SK-N-SH treated with all-trans-retinoic acid at 6 μM for 48 hours (cell line): ENCODE measurements at regions not wholly inside any gene's neighbourhood (a gene's known extent, or its start where the extent isn't known, plus 50 kb on each side); places are given as distances from the start of the nearest gene placed in this dataset.

Experiments used
- ATAC-seq: fragments of 200-7000 bp; cut with Tn5 transposase; 3 replicates; pipeline ENCODE4 v1.9.1; 2020; ENCODE audit warnings: mild to moderate bottlenecking, moderate library complexity
- ARNTL ChIP-seq: fragments of 450-650 bp; formaldehyde crosslinking; IDR thresholded peaks from 2 replicates; pipeline ENCODE4 v1.5.0; 2020; ENCODE audit warnings: low read depth, mild to moderate bottlenecking, moderate library complexity, borderline replicate concordance
- BACH2 ChIP-seq: fragments of 250-450 bp; sonication (Bioruptor Pico); IDR thresholded peaks from 2 replicates; pipeline ENCODE4 v1.9.0; 2021; ENCODE audit warnings: mild to moderate bottlenecking, borderline replicate concordance
- CSDC2 ChIP-seq: fragments of 250-450 bp; sonication (Bioruptor Pico); IDR thresholded peaks from 2 replicates; pipeline ENCODE4 v1.5.0; 2020; ENCODE audit warnings: mild to moderate bottlenecking, moderate library complexity
- ESRRG ChIP-seq: fragments of 250-450 bp; sonication (Bioruptor Pico); IDR thresholded peaks from 2 replicates; pipeline ENCODE4 v1.6.1; 2021; ENCODE audit warnings: mild to moderate bottlenecking
- GLIS3 ChIP-seq: fragments of 250-450 bp; sonication (Bioruptor Pico); IDR thresholded peaks from 2 replicates; pipeline ENCODE4 v1.5.0; 2020; ENCODE audit warnings: mild to moderate bottlenecking, moderate library complexity
- ISL1 ChIP-seq: fragments of 250-450 bp; sonication (Bioruptor Pico); IDR thresholded peaks from 2 replicates; pipeline ENCODE4 v2.1.2; 2022; ENCODE audit warnings: mild to moderate bottlenecking, moderate library complexity
- OSR1 ChIP-seq: fragments of 250-450 bp; sonication (Bioruptor Pico); IDR thresholded peaks from 2 replicates; pipeline ENCODE4 v1.8.0; 2022; ENCODE audit warnings: moderate library complexity, mild to moderate bottlenecking, inconsistent platforms
- PPARA ChIP-seq: fragments of 250-450 bp; sonication (Bioruptor Pico); IDR thresholded peaks from 2 replicates; pipeline ENCODE4 v1.5.0; 2020; ENCODE audit warnings: mild to moderate bottlenecking, borderline replicate concordance
- RARB ChIP-seq: fragments of 250-450 bp; sonication (Bioruptor Pico); IDR thresholded peaks from 2 replicates; pipeline ENCODE4 v1.8.0; 2021; ENCODE audit warnings: mild to moderate bottlenecking, moderate library complexity
- SNAI2 ChIP-seq: fragments of 250-450 bp; sonication (Bioruptor Pico); IDR thresholded peaks from 2 replicates; pipeline ENCODE4 v1.5.0; 2020; ENCODE audit warnings: mild to moderate bottlenecking, moderate library complexity
- TCF4 ChIP-seq: fragments of 250-450 bp; sonication (Bioruptor Pico); IDR thresholded peaks from 2 replicates; pipeline ENCODE4 v1.8.0; 2021; ENCODE audit warnings: mild to moderate bottlenecking, moderate library complexity, borderline replicate concordance
- TOX ChIP-seq: fragments of 250-450 bp; sonication (Bioruptor Pico); IDR thresholded peaks from 2 replicates; pipeline ENCODE4 v1.8.0; 2021; ENCODE audit warnings: mild to moderate bottlenecking, moderate library complexity, borderline replicate concordance
- ZC3H10 ChIP-seq: fragments of 250-450 bp; sonication (Bioruptor Pico); IDR thresholded peaks from 2 replicates; pipeline ENCODE4 v1.5.1; 2021; ENCODE audit warnings: mild to moderate bottlenecking, moderate library complexity
- ZFP3 ChIP-seq: fragments of 250-450 bp; sonication (Bioruptor Pico); IDR thresholded peaks from 2 replicates; pipeline ENCODE4 v1.5.0; 2020; ENCODE audit warnings: mild to moderate bottlenecking, moderate library complexity
- ZFP30 ChIP-seq: fragments of 450-650 bp; formaldehyde crosslinking; IDR thresholded peaks from 2 replicates; pipeline ENCODE4 v1.5.0; 2022; ENCODE audit warnings: mild to moderate bottlenecking, moderate library complexity
- ZNF565 ChIP-seq: fragments of 450-650 bp; formaldehyde crosslinking; conservative IDR thresholded peaks from 2 replicates; pipeline ENCODE4 v1.5.0; 2020; ENCODE audit warnings: low read depth, mild to moderate bottlenecking, moderate library complexity
- ZNF70 ChIP-seq: fragments of 450-650 bp; formaldehyde crosslinking; IDR thresholded peaks from 2 replicates; pipeline ENCODE4 v1.5.0; 2020; ENCODE audit warnings: mild to moderate bottlenecking, moderate library complexity
- ZNF8 ChIP-seq: fragments of 450-650 bp; formaldehyde crosslinking; IDR thresholded peaks from 2 replicates; pipeline ENCODE4 v1.5.0; 2020; ENCODE audit warnings: mild to moderate bottlenecking, moderate library complexity
- TF ChIP-seq, protein P1 (sequence below): fragments of 250-450 bp; sonication (Bioruptor Pico); IDR thresholded peaks from 2 replicates; pipeline ENCODE4 v1.8.0; 2020; ENCODE audit warnings: mild to moderate bottlenecking, moderate library complexity, borderline replicate concordance
- TF ChIP-seq, protein P2 (sequence below): fragments of 250-450 bp; sonication (Bioruptor Pico); IDR thresholded peaks from 2 replicates; pipeline ENCODE4 v1.5.1; 2020; ENCODE audit warnings: low read depth, mild to moderate bottlenecking, moderate library complexity
- TF ChIP-seq, protein P3 (sequence below): fragments of 250-450 bp; sonication (Bioruptor Pico); IDR thresholded peaks from 2 replicates; pipeline ENCODE4 v1.5.0; 2020; ENCODE audit warnings: mild to moderate bottlenecking, moderate library complexity
- TF ChIP-seq, protein P4 (sequence below): fragments of 250-450 bp; sonication (Bioruptor Pico); IDR thresholded peaks from 2 replicates; pipeline ENCODE4 v1.8.0; 2021; ENCODE audit warnings: low read depth, mild to moderate bottlenecking, moderate library complexity, borderline replicate concordance
- TF ChIP-seq, protein P5 (sequence below): fragments of 250-450 bp; sonication (Bioruptor Pico); IDR thresholded peaks from 2 replicates; pipeline ENCODE4 v1.5.1; 2021; ENCODE audit warnings: mild to moderate bottlenecking, moderate library complexity

DNA sequence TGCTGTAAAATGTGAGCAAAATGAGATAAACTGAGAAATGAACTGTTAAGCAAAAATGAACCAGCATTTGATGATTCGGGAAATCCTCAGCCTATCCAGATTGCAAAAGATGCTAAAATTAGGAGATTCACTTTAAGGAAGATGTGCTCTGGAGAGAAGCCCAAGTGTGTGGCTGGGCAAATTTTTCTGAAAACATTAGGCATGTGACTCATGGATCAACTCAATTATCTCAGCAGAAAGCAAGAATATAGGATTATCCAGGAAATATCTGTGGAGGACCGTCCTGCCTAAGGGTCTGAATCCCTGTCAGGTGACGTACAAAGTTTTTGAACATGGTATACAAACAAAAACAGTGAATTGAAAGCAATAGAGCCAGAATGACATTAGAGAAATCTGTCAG lies 1268.3 kb upstream of the TMEFF2 start (continued):
- TF ChIP-seq RARB (CRISPR knock-in tag), result no peak
- TF ChIP-seq, protein P1, sequence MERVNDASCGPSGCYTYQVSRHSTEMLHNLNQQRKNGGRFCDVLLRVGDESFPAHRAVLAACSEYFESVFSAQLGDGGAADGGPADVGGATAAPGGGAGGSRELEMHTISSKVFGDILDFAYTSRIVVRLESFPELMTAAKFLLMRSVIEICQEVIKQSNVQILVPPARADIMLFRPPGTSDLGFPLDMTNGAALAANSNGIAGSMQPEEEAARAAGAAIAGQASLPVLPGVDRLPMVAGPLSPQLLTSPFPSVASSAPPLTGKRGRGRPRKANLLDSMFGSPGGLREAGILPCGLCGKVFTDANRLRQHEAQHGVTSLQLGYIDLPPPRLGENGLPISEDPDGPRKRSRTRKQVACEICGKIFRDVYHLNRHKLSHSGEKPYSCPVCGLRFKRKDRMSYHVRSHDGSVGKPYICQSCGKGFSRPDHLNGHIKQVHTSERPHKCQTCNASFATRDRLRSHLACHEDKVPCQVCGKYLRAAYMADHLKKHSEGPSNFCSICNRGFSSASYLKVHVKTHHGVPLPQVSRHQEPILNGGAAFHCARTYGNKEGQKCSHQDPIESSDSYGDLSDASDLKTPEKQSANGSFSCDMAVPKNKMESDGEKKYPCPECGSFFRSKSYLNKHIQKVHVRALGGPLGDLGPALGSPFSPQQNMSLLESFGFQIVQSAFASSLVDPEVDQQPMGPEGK (CRISPR knock-in tag), result no peak
- no peak for TF ChIP-seq SNAI2 (CRISPR knock-in tag)

DNA sequence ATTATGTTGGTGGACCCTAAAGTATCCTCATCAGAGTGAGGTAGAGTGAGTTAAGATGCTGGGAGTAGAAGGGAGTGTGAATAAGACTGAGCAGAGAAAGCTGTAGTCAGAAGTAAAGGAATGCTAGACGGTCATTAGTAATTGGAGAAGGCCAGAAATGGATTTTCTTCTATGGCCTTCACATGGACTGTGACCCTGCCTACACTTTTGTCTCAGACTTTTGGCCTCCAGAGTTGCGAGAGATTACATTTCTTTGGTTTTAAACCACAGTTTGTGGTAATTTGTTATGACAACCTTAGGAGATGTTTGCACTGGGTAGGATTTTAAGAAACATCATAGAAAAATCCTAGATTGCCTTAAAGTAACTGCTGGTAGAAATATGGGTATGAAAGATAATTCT lies 1267.7 kb upstream of the TMEFF2 start:
- ATAC-seq, result peak; percentile 38; the same call in 2 of the 3 replicates

DNA sequence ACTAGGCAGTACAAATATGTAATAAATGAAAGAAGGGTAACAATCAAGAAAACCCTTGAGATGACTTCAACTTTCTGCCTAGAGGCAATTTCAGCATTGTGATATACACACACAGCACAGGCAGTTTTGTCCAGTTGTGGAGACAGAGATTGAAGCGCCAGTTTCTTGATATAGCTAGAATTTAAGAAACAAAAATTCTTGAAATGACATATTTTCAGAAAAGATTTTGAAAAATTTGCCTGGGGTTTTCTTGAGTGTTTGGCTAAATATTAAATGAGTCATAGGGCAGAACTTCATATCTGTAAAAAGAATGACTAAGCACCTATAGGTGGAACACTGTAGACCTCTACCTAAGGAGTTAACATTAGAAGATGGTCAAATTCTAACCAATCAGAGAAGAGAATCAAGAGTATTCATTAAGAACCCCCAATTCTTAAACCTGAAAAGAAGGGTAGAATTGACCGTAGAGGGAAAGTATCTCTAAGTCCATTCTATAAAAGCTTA lies 1266.8 kb upstream of the TMEFF2 start:
- TF ChIP-seq ZNF70 (no peak), TOX (no peak), ARNTL (CRISPR knock-in tag) (no peak), CSDC2 (no peak)
- TF ChIP-seq, protein P2, sequence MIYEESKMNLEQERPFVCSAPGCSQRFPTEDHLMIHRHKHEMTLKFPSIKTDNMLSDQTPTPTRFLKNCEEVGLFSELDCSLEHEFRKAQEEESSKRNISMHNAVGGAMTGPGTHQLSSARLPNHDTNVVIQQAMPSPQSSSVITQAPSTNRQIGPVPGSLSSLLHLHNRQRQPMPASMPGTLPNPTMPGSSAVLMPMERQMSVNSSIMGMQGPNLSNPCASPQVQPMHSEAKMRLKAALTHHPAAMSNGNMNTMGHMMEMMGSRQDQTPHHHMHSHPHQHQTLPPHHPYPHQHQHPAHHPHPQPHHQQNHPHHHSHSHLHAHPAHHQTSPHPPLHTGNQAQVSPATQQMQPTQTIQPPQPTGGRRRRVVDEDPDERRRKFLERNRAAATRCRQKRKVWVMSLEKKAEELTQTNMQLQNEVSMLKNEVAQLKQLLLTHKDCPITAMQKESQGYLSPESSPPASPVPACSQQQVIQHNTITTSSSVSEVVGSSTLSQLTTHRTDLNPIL, result no peak
- ATAC-seq, result no peak

More for the DNA sequence above, 1267.7 kb upstream of the TMEFF2 start:
- no peak for TF ChIP-seq ZC3H10 (CRISPR knock-in tag)
- no peak for TF ChIP-seq ZFP30 (CRISPR knock-in tag)
- TF ChIP-seq, protein P3, sequence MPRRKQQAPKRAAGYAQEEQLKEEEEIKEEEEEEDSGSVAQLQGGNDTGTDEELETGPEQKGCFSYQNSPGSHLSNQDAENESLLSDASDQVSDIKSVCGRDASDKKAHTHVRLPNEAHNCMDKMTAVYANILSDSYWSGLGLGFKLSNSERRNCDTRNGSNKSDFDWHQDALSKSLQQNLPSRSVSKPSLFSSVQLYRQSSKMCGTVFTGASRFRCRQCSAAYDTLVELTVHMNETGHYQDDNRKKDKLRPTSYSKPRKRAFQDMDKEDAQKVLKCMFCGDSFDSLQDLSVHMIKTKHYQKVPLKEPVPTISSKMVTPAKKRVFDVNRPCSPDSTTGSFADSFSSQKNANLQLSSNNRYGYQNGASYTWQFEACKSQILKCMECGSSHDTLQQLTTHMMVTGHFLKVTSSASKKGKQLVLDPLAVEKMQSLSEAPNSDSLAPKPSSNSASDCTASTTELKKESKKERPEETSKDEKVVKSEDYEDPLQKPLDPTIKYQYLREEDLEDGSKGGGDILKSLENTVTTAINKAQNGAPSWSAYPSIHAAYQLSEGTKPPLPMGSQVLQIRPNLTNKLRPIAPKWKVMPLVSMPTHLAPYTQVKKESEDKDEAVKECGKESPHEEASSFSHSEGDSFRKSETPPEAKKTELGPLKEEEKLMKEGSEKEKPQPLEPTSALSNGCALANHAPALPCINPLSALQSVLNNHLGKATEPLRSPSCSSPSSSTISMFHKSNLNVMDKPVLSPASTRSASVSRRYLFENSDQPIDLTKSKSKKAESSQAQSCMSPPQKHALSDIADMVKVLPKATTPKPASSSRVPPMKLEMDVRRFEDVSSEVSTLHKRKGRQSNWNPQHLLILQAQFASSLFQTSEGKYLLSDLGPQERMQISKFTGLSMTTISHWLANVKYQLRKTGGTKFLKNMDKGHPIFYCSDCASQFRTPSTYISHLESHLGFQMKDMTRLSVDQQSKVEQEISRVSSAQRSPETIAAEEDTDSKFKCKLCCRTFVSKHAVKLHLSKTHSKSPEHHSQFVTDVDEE (CRISPR knock-in tag), result no peak
- TF ChIP-seq ISL1, result no peak
- no peak for TF ChIP-seq RARB (CRISPR knock-in tag)
- no peak for TF ChIP-seq SNAI2 (CRISPR knock-in tag)
- TF ChIP-seq ZNF70, result no peak
- TF ChIP-seq ZNF8, result no peak
- no peak for TF ChIP-seq ZFP3
- TF ChIP-seq BACH2 (CRISPR knock-in tag), result no peak
- TF ChIP-seq GLIS3 (CRISPR knock-in tag), result no peak
- TF ChIP-seq ZNF565, result no peak
- no peak for TF ChIP-seq TCF4 (CRISPR knock-in tag)
- TF ChIP-seq ARNTL (CRISPR knock-in tag), result no peak

DNA sequence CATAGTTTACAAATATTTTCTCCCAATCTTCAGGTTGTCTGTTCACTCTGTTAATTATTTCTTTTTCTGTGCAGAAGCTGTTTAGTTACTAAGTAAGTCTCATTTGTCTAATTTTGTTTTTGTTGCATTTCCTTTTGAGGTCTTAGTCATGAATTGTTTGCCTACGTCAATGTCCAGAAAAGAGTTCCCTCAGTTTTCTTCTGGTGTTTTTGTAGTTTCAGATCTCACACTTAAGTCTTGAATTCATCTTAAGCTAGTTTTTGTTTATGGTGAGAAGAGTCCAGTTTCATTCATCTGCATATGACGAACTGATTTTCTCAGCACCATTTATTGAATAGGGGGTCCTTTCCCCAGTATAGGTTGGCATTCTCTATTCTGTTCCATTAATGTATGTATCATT lies 1252.2 kb upstream of the TMEFF2 start:
- ATAC-seq, result no peak

More for the DNA sequence above, 1252.2 kb upstream of the TMEFF2 start:
- TF ChIP-seq SNAI2 (CRISPR knock-in tag) (no peak), ZFP30 (CRISPR knock-in tag) (no peak), BACH2 (CRISPR knock-in tag) (no peak), ZNF8 (no peak), TCF4 (CRISPR knock-in tag) (no peak), ZFP3 (no peak), ZNF70 (no peak), ARNTL (CRISPR knock-in tag) (no peak), PPARA (CRISPR knock-in tag) (no peak), ESRRG (CRISPR knock-in tag) (no peak), TOX (no peak), OSR1 (CRISPR knock-in tag) (no peak)
- TF ChIP-seq, protein P1 (CRISPR knock-in tag), result no peak
- TF ChIP-seq, protein P4, sequence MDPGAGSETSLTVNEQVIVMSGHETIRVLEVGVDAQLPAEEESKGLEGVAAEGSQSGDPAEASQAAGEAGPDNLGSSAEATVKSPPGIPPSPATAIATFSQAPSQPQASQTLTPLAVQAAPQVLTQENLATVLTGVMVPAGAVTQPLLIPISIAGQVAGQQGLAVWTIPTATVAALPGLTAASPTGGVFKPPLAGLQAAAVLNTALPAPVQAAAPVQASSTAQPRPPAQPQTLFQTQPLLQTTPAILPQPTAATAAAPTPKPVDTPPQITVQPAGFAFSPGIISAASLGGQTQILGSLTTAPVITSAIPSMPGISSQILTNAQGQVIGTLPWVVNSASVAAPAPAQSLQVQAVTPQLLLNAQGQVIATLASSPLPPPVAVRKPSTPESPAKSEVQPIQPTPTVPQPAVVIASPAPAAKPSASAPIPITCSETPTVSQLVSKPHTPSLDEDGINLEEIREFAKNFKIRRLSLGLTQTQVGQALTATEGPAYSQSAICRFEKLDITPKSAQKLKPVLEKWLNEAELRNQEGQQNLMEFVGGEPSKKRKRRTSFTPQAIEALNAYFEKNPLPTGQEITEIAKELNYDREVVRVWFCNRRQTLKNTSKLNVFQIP (CRISPR knock-in tag), result no peak
- TF ChIP-seq, protein P5, sequence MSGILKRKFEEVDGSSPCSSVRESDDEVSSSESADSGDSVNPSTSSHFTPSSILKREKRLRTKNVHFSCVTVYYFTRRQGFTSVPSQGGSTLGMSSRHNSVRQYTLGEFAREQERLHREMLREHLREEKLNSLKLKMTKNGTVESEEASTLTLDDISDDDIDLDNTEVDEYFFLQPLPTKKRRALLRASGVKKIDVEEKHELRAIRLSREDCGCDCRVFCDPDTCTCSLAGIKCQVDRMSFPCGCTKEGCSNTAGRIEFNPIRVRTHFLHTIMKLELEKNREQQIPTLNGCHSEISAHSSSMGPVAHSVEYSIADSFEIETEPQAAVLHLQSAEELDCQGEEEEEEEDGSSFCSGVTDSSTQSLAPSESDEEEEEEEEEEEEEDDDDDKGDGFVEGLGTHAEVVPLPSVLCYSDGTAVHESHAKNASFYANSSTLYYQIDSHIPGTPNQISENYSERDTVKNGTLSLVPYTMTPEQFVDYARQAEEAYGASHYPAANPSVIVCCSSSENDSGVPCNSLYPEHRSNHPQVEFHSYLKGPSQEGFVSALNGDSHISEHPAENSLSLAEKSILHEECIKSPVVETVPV (CRISPR knock-in tag), result no peak
- TF ChIP-seq, all 23 proteins: peak for 0
